Activated naive CD4-positive, alpha-beta T cell (primary cell): ENCODE measurements at regions not wholly inside any gene's neighbourhood (a gene's known extent, or its start where the extent isn't known, plus 50 kb on each side); places are given as distances from the start of the nearest gene placed in this dataset.
"Not testable (repeated sequence)": the region's sequence is repeated elsewhere in the genome, so short reads cannot be mapped to it uniquely, and the experiment has no call there.

Experiments used
- DNase-seq, 4 experiments: peaks; one replicate each; lab custom pipeline; 2025; lab: John Stamatoyannopoulos, UW

GRCh38 chr12:60195483-60195882, 599.7 kb downstream of the SLC16A7 start:
- no peak for DNase-seq

DNA sequence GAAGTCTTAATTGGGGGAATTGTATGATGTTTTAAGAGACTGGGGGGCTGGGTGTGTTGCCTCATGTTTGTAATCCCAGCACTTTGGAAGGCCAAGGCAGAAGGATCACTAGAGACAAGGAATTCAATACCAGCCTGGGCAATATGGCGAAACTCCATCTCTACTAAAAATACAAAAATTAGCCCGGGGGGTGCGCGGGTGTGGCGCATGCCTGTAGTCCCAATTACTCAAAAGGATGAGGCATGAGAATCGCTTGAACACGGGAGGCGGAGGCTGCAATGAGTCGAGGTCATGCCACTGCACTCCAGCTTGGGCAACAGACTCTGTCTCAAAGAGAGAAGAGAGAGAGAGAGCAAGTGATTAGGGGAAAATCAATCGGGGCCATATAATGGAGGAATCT, 600.5 kb downstream of the SLC16A7 start:
- no peak for DNase-seq

DNA sequence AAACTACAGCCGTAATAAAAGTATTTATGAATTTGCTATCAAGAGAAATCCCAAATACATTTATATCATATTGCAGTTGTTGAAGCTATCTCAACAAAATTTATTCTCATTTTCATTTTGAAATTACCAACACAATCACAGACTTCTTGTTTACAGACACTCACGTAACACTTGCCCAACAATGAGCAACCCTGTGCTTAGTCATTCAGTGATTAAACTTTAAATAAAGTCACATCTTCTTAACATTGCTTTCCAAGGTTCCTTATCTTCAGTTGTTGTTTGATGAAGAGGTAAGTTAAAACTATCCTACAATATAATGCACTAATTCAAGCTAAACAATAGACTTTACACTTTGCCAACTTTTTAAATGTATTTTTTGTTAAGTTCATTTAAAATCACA, 601.8 kb downstream of the SLC16A7 start:
- no peak for DNase-seq

DNA sequence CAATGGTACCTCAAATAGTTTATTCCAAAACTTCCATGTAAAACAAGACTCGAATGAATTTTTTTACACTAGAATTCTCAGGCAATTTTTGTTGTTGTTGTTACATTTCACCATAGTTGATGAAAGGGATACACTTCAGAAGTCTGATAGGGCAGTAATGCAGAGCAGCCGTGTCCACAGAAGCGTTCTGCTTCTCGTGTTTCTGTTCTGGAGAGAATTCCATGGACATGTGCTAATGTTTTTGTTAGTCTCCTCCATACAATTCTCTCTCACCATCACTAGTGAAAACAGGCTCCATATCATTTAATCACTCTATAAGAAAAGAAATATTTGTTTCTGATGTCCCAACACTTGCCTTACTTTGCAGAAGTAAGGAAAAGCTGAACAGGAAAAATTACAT, 606.1 kb downstream of the SLC16A7 start:
- DNase-seq, result no peak

DNA sequence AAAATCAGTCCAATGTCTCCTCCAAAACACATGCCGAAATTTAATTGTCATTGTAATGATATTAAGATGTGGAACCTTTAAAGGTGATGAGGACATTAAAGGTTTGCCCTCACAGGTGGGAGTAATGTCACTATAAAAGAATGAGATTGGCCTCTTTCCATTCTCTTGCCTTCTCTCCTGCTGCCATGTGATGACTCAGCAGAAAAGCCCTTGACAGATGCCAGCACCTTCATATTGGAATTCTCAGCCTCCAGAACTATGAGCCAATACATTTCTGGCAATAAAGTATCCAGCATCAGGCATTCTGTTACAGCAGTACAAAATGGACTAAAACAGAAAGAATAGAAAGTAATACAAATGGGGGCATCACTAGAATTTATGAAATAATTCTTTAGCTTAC, 609.7 kb downstream of the SLC16A7 start:
- no peak for DNase-seq

GRCh38 chr12:60209521-60209920, 613.7 kb downstream of the SLC16A7 start:
- no peak for DNase-seq

- no peak for DNase-seq
Measured at GRCh38 chr12:60209933-60210332, 614.1 kb downstream of the SLC16A7 start.

- no peak for DNase-seq
Measured at GRCh38 chr12:60210756-60211155, 614.9 kb downstream of the SLC16A7 start.

GRCh38 chr12:60211244-60211643, 615.4 kb downstream of the SLC16A7 start:
- no peak for DNase-seq

- DNase-seq, result no peak
Measured at GRCh38 chr12:60212159-60213000, 616.6 kb downstream of the SLC16A7 start.

- DNase-seq, result not testable (repeated sequence)
Measured at GRCh38 chr12:60213272-60213671, 617.4 kb downstream of the SLC16A7 start.

- DNase-seq, result no peak
Measured at GRCh38 chr12:60216226-60216625, 620.4 kb downstream of the SLC16A7 start.

GRCh38 chr12:60223242-60223641, 627.4 kb downstream of the SLC16A7 start:
- DNase-seq, result no peak

- DNase-seq, result no peak
Measured at GRCh38 chr12:60225216-60226000, 629.6 kb downstream of the SLC16A7 start.

DNA sequence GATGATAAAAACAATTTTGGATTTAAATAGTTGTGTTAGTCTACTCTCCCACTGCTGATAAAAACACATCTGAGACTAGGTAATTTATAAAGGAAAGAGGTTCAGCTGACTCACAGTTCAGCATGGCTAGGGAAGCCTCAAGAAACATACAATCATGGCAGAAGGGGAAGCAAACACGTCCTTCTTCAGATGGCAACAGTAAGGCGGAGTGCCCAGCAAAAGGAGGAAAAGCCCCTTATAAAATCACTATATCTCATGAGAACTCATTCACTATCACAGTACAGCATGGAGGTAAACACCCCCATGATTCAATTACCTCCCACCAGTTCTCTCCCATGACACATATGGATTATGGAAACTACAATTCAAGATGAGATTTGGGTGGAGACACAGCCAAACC, 632.1 kb downstream of the SLC16A7 start:
- DNase-seq, result no peak

- DNase-seq, result no peak
Measured at GRCh38 chr12:60230056-60230455, 634.2 kb downstream of the SLC16A7 start.

GRCh38 chr12:60231303-60231702, 635.5 kb downstream of the SLC16A7 start:
- DNase-seq, result no peak

DNA sequence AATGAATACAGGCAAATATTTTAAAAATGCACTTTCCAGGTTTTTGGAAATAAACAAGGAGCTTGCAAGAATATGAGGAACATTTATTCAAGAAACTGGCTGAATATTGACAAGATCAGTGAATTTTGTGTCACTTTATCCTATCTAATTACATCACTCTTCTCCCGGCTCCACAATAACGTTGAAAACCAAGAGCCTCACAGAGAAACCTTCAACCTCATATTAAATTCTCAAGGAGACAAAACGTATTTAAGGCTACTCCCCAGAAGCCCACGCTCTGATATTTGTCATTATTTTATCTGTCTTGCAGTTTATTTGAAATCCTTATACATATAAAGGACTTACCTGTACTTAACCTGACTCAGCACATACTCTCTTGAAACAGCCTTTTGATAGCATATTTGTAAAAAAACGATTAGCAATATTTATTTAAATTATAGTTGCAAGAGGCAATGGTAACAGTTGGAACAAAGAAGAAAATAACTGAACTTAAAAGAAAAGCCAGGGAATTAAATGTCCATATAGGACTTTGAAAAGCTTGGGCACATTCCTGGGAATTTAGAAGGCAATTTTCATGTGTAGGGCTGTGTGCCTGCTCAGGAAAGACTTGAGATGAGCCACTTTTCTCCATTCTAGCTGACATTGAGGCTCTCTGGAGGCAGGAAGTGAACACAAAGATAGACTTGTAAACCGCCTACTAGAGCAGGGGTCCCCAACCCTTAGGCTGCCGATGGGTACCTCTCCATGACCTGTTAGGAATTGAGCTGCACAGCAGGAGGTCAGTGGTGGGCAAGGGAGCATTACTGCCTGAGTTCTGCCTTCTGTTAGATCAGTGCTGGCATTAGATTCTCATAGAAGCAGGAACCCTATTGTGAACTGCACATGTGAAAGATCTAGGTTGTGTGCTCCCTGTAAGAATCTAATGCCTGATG, 636.4 kb downstream of the SLC16A7 start:
- DNase-seq, result no peak

GRCh38 chr12:60234611-60235195, 638.9 kb downstream of the SLC16A7 start:
- DNase-seq, result not testable (repeated sequence)

GRCh38 chr12:60235261-60235660, 639.4 kb downstream of the SLC16A7 start:
- DNase-seq, result no peak

DNA sequence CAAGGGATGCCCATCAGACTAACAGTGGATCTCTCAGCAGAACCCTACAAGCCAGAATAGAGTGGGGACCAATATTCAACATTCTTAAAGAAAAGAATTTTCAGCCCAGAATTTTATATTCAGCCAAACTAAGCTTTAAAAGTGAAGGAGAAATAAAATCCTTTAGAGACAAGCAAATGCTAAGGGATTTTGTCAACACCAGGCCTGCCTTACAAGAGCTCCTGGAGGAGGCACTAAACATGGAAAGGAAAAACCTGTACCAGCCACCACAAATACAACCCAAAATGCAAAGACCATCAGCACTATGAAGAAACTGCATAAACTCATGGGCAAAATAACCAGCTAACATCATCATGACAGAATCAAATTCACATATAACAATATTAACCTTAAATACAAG, 640.6 kb downstream of the SLC16A7 start:
- not testable (repeated sequence) for DNase-seq

GRCh38 chr12:60240891-60241290, 645.1 kb downstream of the SLC16A7 start:
- DNase-seq, result no peak
